ENCODE measurements at regions not wholly inside any gene's neighbourhood (a gene's known extent, or its start where the extent isn't known, plus 50 kb on each side); places are given as distances from the start of the nearest gene placed in this dataset.

GRCh38 chr18:60538891-60539290 is 166.3 kb upstream of the MC4R start:
- no peaks in the 10 kb centered on the region for H3K4me1 ChIP-seq (ENCODE audit: insufficient read depth, low read length, poor library complexity, severe bottlenecking)
- H3K36me3 ChIP-seq (ENCODE audit: insufficient read depth, low read length, poor library complexity, severe bottlenecking) = no peaks in the 10 kb centered on the region
- POLR2A ChIA-PET (ENCODE audit: low non-redundant PET) = no interaction called here
- no TSS peak for BruUV-seq (replicated peaks)
- intact Hi-C loops (cut with micrococcal nuclease; ENCODE audit: unreplicated experiment) = no loop called here
- H3K9me3 ChIP-seq (ENCODE audit: low read depth, low read length, poor library complexity, severe bottlenecking) = no peaks in the 10 kb centered on the region
- TF ChIP-seq EZH2 (IDR thresholded peaks at IDR 0.05; ENCODE audit: borderline replicate concordance, low read depth, low read length, poor library complexity, severe bottlenecking) = no peak
- TF ChIP-seq CTCF (conservative IDR thresholded peaks at IDR 0.05; ENCODE audit: low read depth, low read length) = no peak
- no peak overlapping the region for H3K27ac ChIP-seq (ENCODE audit: low read depth, low read length, poor library complexity, severe bottlenecking)
- CTCF ChIA-PET = no interaction called here
- no peaks in the 10 kb centered on the region for H3K27me3 ChIP-seq (replicated peaks; ENCODE audit: insufficient read depth, low read depth, low read length, poor library complexity)
- H3K4me3 ChIP-seq (ENCODE audit: low read depth, low read length, poor library complexity, severe bottlenecking) = no peak overlapping the region
- DNase-seq (ENCODE audit: low spot score) = no peak

GRCh38 chr18:60541661-60542060 is 169.1 kb upstream of the MC4R start:
- CTCF ChIA-PET = no interaction called here

GRCh38 chr18:60543646-60544045 is 171.1 kb upstream of the MC4R start:
- H3K27me3 ChIP-seq (replicated peaks; ENCODE audit: insufficient read depth, low read depth, low read length, poor library complexity) = no peaks in the 10 kb centered on the region
- H3K4me3 ChIP-seq (ENCODE audit: low read depth, low read length, poor library complexity, severe bottlenecking) = no peak overlapping the region
- TF ChIP-seq CTCF (conservative IDR thresholded peaks at IDR 0.05; ENCODE audit: low read depth, low read length) = no peak
- no peak for TF ChIP-seq EZH2 (IDR thresholded peaks at IDR 0.05; ENCODE audit: borderline replicate concordance, low read depth, low read length, poor library complexity, severe bottlenecking)
- ChIA-PET POLR2A (ENCODE audit: low non-redundant PET) (no interaction called here), CTCF (no interaction called here)
- DNase-seq (ENCODE audit: low spot score) = no peak
- no peaks in the 10 kb centered on the region for H3K4me1 ChIP-seq (ENCODE audit: insufficient read depth, low read length, poor library complexity, severe bottlenecking)
- H3K36me3 ChIP-seq (ENCODE audit: insufficient read depth, low read length, poor library complexity, severe bottlenecking) = no peaks in the 10 kb centered on the region
- intact Hi-C loops (cut with micrococcal nuclease; ENCODE audit: unreplicated experiment) = no loop called here
- H3K27ac ChIP-seq (ENCODE audit: low read depth, low read length, poor library complexity, severe bottlenecking) = no peak overlapping the region
- BruUV-seq (replicated peaks) = no TSS peak
- H3K9me3 ChIP-seq (ENCODE audit: low read depth, low read length, poor library complexity, severe bottlenecking) = no peaks in the 10 kb centered on the region

More at GRCh38 chr18:60541661-60542060, 169.1 kb upstream of the MC4R start:
- Histone ChIP-seq H3K4me1 (ENCODE audit: insufficient read depth, low read length, poor library complexity, severe bottlenecking) (no peaks in the 10 kb centered on the region), H3K27ac (ENCODE audit: low read depth, low read length, poor library complexity, severe bottlenecking) (no peak overlapping the region), H3K36me3 (ENCODE audit: insufficient read depth, low read length, poor library complexity, severe bottlenecking) (no peaks in the 10 kb centered on the region), H3K4me3 (ENCODE audit: low read depth, low read length, poor library complexity, severe bottlenecking) (no peak overlapping the region), H3K27me3 (replicated peaks; ENCODE audit: insufficient read depth, low read depth, low read length, poor library complexity) (no peaks in the 10 kb centered on the region), H3K9me3 (ENCODE audit: low read depth, low read length, poor library complexity, severe bottlenecking) (no peaks in the 10 kb centered on the region)
- BruUV-seq (replicated peaks) = no TSS peak
- TF ChIP-seq EZH2 (IDR thresholded peaks at IDR 0.05; ENCODE audit: borderline replicate concordance, low read depth, low read length, poor library complexity, severe bottlenecking) (no peak), CTCF (conservative IDR thresholded peaks at IDR 0.05; ENCODE audit: low read depth, low read length) (no peak)
- POLR2A ChIA-PET (ENCODE audit: low non-redundant PET) = no interaction called here
- intact Hi-C loops (cut with micrococcal nuclease; ENCODE audit: unreplicated experiment) = no loop called here
- no peak for DNase-seq (ENCODE audit: low spot score)

Measured in A673 (cell line).